ENCODE measurements at regions not wholly inside any gene's neighbourhood (a gene's known extent, or its start where the extent isn't known, plus 50 kb on each side); places are given as distances from the start of the nearest gene placed in this dataset.

DNA sequence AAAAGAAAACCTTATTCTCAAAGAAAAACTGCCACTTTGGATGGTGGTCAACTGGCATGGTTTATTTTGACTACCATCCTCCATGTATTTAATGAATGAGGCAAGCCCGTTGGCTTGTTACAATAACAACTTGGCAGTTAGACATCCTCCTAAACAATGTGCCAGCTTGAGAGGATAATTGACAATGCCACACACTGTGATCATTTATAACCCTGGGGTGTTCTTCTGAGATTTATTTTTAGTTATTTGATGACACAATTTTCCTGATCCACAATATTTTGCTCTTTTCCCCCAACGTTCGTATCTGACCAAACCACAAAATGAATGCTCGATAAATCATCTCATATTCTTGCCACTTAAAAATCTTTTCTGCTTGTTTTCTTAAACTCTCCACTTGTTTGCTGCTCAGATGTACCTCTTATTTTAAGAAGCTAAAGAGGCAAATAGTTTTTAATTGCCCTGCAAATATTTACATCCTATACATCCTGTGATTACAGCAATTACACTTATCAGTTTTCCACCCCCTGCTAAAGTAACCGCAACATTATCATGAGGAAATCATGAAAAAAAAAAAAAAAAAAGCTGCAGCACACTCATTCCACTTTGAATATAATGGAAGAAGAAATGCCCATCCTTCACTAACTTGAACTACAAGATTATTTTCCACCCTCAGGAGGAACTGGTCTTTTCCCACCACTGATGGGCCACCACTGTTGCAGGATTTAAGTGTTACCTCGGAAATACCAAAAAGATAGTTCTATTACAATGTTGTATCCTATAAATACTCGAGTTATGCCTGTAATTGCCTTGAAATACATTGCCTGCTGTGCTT, 119.9 kb downstream of the MBL2 start:
- Histone ChIP-seq H3K18ac (ENCODE audit: insufficient read length, low read depth, low read length) (no peak overlapping the region), H3K14ac (ENCODE audit: insufficient read depth, low read length) (no peak overlapping the region), H2BK20ac (ENCODE audit: low read depth, low read length, poor library complexity, severe bottlenecking) (no peak overlapping the region), H4K91ac (ENCODE audit: insufficient read length, low read depth, low read length) (no peak overlapping the region), H2BK12ac (ENCODE audit: insufficient read length, low read depth, low read length) (no peak overlapping the region), H3K4me1 (ENCODE audit: insufficient read depth, low read length) (no peaks in the 10 kb centered on the region), H2AFZ (ENCODE audit: low read length) (no peak overlapping the region), H2BK5ac (ENCODE audit: insufficient read length, low read length) (no peak overlapping the region), H3K9me3 (ENCODE audit: control insufficient read depth, low read depth, low read length) (no peaks in the 10 kb centered on the region), H4K20me1 (ENCODE audit: control insufficient read depth, insufficient read depth, insufficient read length) (no peaks in the 10 kb centered on the region), H4K5ac (ENCODE audit: insufficient read length, low read depth, low read length) (no peak overlapping the region), H3K4ac (ENCODE audit: low read depth, low read length) (no peak overlapping the region), H3K79me1 (ENCODE audit: insufficient read depth, low read depth, low read length, poor library complexity, severe bottlenecking) (no peaks in the 10 kb centered on the region), H3K27ac (ENCODE audit: insufficient read length, low read depth, low read length) (no peak overlapping the region), H3K79me2 (ENCODE audit: insufficient read depth, low read length) (no peaks in the 10 kb centered on the region), H4K8ac (replicated peaks; ENCODE audit: insufficient read length, low read depth, low read length) (no peak overlapping the region), H2BK15ac (ENCODE audit: low read depth, low read length) (no peak overlapping the region), H3K27me3 (ENCODE audit: insufficient read depth, low read length) (no peaks in the 10 kb centered on the region), H2AK5ac (ENCODE audit: insufficient read length, low read length) (no peak overlapping the region), H3K23ac (ENCODE audit: insufficient read length, low read depth, low read length) (no peak overlapping the region), H3K56ac (ENCODE audit: insufficient read length, low read depth, low read length) (no peak overlapping the region), H3K23me2 (ENCODE audit: insufficient read length, low read depth, low read length, poor library complexity, severe bottlenecking) (no peaks in the 10 kb centered on the region), H3K9ac (ENCODE audit: extremely low read depth, insufficient read length, low read length) (no peak overlapping the region), H2BK120ac (ENCODE audit: low read depth, low read length, poor library complexity, severe bottlenecking) (no peak overlapping the region), H3K4me2 (ENCODE audit: insufficient read depth, insufficient read length, low read length) (no peak overlapping the region), H3T11ph (ENCODE audit: low read length) (no peak overlapping the region)
- no peak overlapping the region for H3K27ac Mint-ChIP-seq
- no peaks in the 10 kb centered on the region for H3K4me1 Mint-ChIP-seq
- H3K9me3 Mint-ChIP-seq = no peaks in the 10 kb centered on the region
- TF ChIP-seq, protein P1, sequence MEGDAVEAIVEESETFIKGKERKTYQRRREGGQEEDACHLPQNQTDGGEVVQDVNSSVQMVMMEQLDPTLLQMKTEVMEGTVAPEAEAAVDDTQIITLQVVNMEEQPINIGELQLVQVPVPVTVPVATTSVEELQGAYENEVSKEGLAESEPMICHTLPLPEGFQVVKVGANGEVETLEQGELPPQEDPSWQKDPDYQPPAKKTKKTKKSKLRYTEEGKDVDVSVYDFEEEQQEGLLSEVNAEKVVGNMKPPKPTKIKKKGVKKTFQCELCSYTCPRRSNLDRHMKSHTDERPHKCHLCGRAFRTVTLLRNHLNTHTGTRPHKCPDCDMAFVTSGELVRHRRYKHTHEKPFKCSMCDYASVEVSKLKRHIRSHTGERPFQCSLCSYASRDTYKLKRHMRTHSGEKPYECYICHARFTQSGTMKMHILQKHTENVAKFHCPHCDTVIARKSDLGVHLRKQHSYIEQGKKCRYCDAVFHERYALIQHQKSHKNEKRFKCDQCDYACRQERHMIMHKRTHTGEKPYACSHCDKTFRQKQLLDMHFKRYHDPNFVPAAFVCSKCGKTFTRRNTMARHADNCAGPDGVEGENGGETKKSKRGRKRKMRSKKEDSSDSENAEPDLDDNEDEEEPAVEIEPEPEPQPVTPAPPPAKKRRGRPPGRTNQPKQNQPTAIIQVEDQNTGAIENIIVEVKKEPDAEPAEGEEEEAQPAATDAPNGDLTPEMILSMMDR (conservative IDR thresholded peaks at IDR 0.05) = no peak
- DNase-seq = no peak
- WGBS (ENCODE audit: extremely low coverage, insufficient read length, low lambda C conversion rate) = no CpG with 5 or more reads among the region's 7 CpGs
- H3K36me3 Mint-ChIP-seq (ENCODE audit: insufficient read depth in 1 of 3, low read depth in 3 of 3) = no peaks in the 10 kb centered on the region
- H3K4me3 Mint-ChIP-seq = no peak overlapping the region
- H3K27me3 Mint-ChIP-seq (ENCODE audit: low read depth) = no peaks in the 10 kb centered on the region
